ENCODE measurements at regions not wholly inside any gene's neighbourhood (a gene's known extent, or its start where the extent isn't known, plus 50 kb on each side); places are given as distances from the start of the nearest gene placed in this dataset.
"Not testable (repeated sequence)": the region's sequence is repeated elsewhere in the genome, so short reads cannot be mapped to it uniquely, and the experiment has no call there.

DNA sequence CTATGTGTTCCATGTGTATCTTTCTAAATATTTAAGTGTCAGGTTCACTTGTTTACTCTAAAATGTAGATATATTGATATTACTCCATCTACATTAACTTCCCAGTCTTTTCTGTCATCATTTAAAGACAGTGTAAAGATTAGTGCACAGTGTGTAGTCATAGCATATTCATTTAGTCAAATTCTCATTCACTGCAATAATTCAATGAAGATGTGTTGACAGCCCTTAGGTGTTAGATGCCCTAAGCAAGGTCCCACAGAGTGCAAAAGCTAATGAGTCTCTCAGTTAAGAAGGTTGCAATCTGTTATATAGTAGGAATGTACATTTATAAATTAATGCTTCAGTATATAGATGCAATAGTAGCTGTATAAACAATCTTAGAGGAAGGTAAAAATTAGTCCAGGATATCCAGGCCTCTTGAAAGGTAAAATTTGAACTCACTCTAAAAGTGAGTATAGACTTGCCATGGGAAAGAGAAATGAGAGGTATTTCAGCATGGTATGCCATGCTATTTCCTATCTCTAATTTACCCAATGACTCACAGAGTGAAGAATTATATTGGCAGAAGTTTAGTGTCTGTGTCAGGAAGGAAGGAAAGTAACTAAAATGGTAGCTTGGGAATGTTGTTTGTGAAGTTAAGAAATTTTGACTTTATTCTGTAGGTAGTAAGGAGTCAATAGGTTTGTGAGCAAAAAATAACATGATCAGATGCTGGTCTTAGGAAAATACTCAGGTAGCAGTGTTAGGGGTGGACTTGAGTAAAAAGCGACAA is 969.9 kb upstream of the CITED2 start:
- DNase-seq (ENCODE audit: low read depth, low spot score): no peak

DNA sequence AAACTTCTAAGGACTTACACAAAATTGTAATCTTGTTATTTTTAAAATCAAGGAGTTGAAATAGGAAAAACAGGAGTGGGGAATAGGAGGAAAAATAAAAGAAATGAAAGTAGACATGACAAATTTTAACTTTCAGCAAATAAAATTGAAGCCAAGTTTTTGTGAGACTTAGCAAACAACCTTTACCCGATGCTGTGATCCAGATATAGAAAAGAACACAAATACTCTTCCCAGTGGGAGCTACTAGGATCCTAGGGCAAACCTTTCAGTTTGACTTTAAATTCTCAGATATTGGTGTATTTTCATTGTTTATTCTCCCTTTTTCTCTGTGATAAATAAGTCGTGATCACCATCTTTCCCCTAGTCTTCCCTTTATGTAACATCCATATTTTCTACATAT is 968.7 kb upstream of the CITED2 start:
- no peak for DNase-seq (ENCODE audit: low read depth, low spot score)

DNA sequence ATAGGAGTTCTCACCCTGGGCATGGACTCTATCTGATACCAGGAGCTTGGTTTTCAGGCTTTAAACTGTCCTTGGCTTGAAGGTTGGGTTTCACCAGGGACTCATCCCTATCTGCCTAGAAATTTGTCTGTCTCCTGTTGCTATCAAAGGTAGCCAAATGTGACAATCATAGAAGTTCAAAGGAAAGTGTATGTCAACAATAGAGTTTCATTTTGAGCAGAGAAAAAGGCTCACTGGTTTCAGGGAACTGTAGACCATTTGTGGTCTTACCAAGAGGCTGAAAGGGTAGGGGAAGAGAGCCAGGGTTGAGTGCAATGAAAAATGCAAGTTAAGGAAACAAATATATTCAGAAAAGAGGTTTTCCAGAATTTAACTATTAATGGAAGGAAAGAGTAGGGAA is 966.8 kb upstream of the CITED2 start:
- DNase-seq (ENCODE audit: low read depth, low spot score): no peak

DNA sequence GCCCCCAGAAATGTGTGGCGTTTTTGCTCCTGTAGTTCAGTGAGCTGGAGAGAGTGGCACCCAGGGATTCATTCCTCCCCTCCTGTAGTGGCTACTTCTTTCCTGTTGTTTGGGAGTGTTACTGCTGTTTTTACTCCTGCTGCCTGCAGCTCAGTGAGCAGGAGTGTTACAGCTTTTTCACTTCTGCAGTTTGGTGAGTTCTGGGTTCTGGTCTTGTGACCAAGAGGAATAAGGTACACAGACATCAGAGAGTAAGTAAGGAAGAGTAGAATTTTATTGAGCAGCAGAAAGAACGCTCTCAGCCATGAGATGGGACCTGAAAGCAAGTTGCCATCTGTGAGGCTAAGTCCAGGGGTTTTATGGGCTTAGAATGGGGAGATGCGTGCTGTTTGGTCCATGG is 966.3 kb upstream of the CITED2 start:
- DNase-seq (ENCODE audit: low read depth, low spot score): no peak

DNA sequence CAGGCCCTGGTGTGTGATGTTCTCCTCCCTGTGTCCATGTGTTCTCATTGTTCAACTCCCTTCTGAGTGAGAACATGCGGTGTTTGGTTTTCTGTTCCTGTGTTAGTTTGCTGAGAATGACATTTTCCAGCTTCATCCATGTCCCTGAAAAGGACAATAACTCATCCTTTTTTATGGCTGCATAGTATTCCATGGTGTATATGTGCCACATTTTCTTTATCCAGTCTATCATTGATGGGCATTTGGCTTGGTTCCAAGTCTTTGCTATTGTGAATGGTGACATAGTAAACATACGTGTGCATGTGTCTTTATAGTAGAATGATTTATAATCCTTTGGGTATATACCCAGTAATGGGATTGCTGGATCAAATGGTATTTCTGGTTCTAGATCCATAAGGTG is 964.6 kb upstream of the CITED2 start:
- not testable (repeated sequence) for DNase-seq (ENCODE audit: low read depth, low spot score)

DNA sequence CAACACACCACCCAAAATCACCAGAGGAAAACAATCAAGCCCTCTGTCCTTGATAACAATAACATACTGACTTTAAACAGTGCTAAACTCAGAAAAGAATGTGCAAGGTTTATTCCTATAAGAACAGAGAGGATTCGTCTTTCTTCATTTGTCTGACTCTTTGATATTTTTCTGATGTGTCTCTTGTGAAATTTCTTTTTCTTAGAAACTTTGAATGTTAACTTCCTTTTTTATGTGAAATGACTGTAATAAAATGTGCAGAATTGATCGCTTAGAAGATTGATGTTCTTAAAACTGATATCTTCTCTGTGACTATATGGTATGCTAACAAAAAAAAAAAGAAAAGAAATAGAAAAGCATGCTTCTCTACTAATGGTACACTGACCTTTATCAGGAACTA is 947.4 kb upstream of the CITED2 start:
- no peak for DNase-seq (ENCODE audit: low read depth, low spot score)

DNA sequence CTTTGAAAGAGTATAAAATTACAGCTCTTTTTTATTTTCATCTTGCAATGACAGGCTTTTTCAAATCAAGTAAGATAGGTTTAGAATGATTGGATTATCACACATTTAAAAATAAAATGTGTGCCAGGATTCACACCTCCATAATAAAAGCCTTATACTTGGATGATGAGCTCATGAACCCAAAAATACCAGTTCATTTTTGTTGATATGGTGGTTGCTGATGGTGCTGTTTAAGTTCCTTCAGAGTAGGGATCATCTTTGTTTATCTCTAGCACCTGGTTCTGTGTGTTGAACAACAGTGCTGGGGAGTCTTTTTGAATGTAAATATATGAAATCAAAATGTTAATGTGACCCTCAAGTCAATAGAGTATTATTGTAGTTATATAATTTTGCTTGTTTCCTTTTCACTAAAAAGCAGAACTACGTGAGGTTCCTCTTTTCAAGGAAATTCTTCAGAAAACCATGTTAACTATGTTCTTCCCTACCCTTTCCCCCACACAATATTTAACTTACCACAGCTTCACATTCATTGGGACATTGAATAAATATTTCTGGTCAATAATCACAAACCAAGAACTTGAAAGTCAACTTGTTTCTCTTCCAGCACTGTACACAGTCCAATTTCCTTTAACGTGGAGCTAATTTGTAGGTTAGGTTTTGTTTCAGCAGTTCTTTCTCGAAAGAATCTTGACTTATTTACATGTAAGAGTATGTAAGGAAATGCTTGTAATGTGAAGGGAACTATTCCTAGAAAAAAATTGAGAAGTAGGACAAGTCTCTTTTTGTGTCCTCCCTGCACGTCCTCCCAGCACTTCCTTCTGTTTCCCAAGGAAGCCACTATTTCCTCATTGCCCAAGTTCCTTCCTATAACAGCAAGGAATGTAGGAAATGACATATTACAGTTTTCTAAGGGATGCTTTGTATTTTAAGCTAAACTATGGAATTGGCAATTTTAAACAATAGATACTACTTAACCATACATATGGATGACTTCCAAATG is 945.9 kb upstream of the CITED2 start:
- DNase-seq (ENCODE audit: low read depth, low spot score): no peak

DNA sequence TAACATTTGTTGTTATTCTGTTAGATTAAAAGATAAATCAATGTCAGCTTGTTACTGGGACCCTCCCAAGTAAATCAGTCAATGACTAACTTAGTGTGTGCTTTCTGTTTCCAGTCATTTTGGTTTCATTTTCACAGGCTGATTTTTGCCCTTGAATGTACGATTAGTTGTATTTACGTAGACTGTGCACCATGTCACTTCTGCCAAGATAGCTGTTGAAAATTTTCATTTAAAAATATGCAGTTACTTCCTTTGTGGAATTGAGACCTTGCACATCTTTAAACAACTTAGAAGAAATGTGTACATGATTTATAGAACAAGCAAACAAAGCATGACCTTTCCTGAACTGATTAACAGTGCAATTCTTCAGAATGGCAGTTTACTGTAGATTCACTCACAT is 944.8 kb upstream of the CITED2 start:
- peak; percentile 21 for DNase-seq (ENCODE audit: low read depth, low spot score)

DNA sequence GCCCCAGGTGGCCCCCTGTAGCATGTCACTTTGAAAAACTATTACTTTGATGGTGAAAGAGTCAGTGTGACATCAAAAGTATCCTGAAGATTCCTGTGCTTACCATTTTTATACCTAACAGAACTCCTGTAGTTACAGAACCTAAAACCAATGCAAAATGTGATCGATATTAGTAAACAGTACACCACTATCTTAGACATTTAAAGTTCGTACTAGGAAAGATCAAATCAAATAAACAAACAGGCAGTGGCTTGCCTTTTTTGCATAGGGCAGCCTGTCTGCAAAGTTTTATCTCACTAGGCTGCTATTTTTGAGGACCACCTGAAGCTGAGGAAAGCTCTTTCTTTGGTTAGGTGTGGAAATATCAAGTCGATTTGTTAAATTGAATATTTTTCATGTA is 944.0 kb upstream of the CITED2 start:
- DNase-seq (ENCODE audit: low read depth, low spot score): no peak

DNA sequence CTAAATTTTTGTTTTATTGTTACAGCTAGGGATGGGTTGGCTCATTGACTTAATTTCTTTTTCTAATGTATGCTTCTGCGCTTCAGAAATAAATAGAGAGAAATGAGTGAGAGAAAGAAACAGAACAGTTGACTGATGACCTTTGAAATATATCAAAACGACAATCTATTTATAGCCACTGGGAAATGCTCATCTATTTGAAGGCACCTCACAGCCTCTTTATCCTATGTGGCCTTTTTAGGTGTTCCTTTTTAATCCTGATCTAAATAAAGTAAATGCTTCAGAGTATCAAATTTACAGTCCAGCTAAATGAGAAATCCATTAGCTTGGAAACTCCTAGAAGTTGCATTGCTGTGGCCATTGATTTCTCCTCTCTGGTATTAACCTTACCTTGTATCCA is 943.5 kb upstream of the CITED2 start:
- no peak for DNase-seq (ENCODE audit: low read depth, low spot score)

DNA sequence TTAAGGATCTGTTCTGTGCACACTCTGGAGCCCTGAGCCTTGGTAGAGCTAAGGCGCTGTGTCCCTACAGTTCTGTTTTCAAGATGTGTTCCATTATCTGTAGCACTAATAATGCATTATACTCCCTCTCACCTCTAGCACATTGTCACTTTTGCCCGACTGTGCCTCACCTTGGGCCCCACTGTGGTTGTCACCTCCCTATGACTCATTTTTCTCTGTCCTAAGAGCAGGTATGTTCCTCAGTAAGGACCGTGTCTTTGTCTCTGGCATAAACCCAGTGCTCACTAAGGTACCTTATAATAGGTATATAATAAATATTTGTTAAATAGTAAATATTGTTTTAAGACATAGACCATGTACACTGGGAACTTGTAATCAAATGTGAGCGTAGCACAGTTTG is 942.5 kb upstream of the CITED2 start:
- no peak for DNase-seq (ENCODE audit: low read depth, low spot score)

DNA sequence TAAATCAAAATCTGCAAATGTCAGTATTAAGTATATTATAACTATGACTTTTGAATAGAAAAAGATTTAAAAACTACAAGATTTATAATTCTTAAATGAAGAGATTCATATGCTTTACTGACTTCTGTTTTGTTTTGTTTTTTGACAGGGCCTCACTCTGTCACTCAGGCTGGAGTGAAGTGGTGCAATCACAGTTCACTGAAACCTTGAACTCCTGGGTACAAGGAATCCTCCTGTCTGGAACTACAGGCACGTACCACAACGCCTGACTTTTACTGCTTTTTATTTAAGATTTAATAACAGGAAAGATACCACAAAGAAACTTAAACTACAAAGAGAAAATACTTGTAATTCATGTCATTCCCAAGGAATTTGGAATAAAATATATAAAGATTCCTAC is 940.2 kb upstream of the CITED2 start:
- no peak for DNase-seq (ENCODE audit: low read depth, low spot score)

DNA sequence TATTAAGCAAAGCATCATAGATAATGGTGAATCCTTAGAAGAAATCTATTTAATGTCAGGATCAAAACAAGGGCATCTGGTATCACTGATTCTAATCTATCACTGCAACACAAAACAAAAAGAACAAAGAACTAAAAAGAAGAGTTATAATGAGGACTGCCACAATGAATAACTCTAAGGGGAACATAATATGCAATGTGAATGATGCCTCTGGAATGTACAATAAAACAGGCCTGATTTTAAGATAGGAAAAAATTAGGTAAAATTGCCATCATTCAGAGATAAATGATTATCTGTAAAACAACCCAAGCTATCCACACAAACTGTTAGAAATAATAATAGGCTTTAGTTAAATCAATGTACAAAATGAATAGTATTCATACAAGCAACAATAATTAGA is 936.7 kb upstream of the CITED2 start:
- DNase-seq (ENCODE audit: low read depth, low spot score): no peak

DNA sequence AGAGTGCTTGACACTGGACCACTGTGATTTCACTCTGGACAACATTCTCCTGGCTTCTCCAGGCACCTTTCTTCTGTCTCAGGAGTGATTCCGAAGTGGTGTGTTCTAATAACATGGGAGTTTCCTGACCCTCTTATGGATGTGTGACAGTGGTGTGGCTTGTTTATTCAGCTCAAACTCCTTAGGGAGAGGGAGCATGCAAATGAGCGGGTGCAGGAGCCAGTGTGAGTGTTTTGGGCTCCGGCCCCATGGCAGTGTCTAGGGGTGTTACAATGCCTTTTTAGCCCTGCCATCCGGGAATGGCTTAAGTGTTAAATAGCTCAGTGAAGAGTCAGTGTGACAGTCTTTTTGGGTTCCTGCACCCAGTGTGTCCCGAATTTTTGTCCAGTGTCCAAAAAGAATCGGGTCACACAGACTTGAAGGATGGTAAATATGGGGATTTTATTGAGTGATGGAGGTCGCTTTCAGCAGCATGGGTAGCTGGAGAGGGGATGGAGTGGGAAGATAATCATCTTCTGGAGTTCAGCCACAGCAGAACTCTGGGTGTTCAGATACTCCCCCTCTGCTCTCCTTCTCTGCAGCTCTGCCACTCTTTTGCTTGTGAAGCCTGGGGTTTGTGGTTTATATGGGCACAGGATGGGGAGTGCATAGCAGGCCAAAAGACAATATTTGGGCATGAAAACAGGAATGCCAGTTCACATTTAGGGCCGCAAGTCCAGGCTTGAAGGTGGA is 928.9 kb upstream of the CITED2 start:
- no peak for DNase-seq (ENCODE audit: low read depth, low spot score)

DNA sequence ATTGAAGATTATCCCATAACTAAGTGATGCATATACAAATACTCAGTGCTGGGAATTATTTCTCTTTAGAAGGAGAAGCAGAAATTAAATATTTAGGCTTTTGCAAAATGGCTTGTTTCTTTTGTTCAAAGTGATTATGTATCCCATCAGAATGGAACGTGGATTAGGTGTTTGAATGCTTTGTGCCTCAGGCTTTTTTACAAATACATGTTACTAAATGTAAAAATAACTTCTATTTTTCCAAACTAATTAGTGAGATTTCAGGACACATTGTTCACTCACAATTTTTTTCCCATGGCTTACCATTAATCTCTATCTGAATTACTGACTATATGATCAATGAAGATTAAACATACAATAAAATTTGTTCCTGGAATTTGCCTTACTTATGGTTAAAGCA is 925.9 kb upstream of the CITED2 start:
- DNase-seq (ENCODE audit: low read depth, low spot score): no peak

DNA sequence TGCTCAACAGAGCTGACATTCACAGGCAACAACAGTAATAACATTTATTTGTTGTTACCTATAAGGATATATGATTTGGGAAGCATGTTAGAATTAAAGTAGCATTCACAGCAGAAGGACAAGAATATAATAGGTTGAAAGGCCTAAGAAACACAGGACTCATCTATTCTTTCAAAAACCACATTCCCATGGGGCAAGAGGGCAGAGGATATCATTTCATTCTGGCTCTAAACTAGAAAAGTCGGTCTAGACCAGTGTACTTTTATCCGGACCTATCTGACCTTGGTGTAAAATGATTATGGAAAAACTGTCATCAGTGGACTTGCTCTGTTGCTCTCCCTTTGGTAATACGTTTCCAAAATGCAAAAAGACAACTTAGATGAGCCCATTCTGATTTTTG is 914.7 kb upstream of the CITED2 start:
- DNase-seq (ENCODE audit: low read depth, low spot score): no peak

DNA sequence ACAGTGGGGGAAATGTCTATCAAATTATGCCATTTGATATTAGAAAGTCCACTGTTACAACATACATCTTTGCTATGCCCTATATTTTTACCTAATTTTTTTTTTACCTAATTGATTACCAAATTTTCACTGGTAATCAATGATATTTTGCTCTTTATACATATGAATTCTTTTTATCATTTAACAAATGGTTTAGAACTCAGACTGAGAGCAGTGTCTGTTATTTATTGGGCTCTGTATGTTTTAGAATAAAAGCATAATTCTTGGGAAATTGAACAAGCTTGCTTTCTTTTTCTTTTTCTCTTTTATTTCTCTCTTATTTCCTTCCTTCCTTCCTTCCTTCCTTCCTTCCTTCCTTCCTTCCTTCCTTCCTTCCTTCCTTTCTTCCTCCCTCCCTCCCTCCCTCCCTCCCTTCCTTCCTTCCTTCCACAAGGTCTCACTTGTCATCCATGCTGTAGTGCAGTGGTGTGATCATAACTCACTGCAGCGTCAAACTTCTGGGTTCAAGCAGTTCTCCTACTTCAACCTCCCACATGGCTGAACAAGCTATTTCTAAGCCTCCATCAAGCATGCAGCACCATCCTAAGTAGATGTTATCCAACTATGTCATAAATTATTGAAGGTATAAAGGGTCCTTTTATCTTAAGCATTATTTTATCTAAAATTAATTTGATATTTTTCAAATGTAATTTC is 911.7 kb upstream of the CITED2 start:
- no peak for DNase-seq (ENCODE audit: low read depth, low spot score)

DNA sequence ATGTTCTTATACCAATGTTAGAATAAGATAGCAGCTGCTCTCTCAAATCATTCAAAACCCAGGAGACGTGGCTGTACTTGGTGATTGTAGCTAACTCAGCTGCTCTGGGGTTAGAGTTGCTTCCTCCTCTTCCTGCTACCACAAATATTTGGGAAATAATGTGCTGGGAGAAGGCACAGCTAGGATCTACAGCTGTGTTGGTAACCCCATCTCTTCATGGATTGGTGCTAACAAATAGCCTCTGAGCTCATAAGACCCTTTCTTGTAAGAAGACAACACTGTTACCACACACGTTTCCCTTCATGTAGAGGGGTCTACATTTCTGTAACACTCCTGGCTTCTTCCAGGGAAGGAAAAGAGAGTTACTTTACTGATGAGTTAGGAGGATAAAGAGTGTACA is 911.0 kb upstream of the CITED2 start:
- no peak for DNase-seq (ENCODE audit: low read depth, low spot score)

DNA sequence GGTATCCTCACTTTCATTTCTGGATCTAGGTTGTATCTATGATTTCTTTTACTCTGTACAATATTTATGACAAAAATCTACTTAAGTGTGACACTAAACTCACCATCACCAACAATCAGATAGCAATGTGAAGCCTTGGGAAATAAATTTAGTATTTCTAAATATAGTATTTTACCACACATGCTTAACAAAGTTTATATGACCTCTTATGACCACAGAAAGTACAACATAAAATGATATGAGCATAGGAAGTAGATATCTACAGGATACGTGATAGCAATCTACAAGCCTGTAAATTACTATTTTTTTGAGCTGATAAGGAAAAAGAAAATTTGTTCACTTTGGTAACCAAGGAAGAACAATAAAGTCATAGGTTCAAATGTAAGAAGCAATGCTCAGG is 910.4 kb upstream of the CITED2 start:
- DNase-seq (ENCODE audit: low read depth, low spot score): no peak

DNA sequence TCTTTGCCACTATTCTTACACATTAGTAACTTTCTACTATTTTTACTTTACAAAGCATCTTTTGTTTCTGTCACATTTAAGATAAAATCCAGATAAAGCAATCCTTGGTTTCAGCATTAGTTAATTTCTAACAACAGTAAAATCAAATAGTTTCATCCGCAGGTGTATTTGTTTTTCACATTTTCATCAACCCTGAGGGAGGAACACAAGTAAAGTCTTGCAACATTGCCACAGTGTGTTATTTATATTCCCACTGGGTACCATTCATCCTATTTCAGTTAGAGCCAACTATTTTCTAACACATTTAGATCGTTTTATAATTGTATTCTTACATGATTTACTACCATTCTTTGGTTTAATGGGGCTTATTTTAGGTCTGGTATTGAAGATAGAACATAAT is 908.7 kb upstream of the CITED2 start:
- DNase-seq (ENCODE audit: low read depth, low spot score): no peak

DNA sequence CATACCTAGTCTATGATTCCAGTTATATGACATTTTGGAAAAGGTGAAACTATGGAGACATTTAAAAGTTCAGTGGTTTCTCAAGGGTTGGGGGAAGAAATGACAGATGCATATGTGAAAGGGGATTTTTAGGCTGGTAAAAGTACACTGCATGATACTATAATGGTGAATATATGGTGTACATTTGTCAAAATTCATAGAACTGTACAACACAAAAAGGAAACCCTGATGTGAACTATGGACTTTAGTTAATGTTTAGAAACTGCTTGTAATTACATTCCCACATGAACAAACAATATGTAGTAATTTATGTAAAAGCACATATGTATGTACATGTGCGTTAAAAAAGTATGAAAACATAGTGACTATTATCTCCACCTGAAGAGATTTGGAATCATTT is 907.3 kb upstream of the CITED2 start:
- no peak for DNase-seq (ENCODE audit: low read depth, low spot score)

DNA sequence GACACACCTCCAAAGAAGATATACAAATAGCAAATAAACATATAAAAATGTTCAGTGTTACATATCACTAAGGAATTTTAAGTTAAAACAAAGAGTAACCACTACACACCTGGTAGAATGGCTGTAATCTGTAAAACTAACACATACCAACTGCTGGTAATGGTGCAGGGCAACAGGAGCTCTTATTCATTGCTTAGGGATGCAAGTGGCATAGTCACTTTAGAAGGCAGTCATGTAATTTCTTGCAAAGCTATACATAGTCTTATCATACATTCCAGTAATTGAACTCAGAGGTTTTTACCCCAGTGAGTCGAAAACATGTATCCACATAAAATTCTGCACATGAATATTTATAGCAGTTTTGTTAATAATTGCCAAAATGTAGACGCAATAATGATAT is 906.8 kb upstream of the CITED2 start:
- DNase-seq (ENCODE audit: low read depth, low spot score): no peak

Measured in smooth muscle cell of the brain vasculature (primary cell).